Activated T-cell treated with anti-CD3 and anti-CD28 coated beads for 24 hours (primary cell): ENCODE measurements at regions not wholly inside any gene's neighbourhood (a gene's known extent, or its start where the extent isn't known, plus 50 kb on each side); places are given as distances from the start of the nearest gene placed in this dataset.
"Not testable (repeated sequence)": the region's sequence is repeated elsewhere in the genome, so short reads cannot be mapped to it uniquely, and the experiment has no call there.

Source experiments
- DNase-seq: peaks from one replicate; pipeline ENCODE4 v3.0.0-alpha.2; 2020; ENCODE audit warnings: low read depth

DNA sequence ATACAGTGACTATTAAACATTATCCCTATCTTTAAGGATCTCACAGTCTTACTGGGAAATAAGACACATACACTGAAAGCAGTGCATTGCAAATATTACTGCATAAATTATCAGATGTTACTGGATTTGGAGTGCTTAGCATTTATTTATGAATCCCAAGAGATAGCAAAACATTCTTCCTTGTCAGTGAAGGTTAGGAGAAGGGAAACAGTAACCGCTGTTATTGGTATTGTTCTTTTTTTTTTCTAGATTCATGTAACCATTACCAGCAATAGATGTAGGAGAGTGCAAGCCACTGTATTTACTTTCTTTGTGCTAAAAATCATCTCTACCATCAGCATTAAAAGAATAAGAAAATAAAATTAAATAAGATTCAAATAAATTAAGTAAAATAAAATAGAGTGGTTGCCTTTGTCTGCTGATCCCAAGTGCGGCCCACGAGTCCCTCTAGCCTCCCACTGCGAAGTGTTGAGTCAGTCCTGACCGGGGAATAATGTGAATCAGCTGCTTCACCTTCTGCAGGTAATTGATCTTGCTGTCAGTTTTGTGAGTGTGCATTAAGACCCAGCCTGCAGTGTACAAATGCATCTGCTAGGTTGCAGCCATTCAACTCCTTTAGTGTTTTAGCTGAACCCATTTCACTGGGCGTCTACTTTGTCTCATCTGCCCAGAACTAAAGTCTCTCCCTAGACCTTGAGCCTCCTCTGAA, 1344.9 kb downstream of the GATA3 start:
- no peak for DNase-seq

DNA sequence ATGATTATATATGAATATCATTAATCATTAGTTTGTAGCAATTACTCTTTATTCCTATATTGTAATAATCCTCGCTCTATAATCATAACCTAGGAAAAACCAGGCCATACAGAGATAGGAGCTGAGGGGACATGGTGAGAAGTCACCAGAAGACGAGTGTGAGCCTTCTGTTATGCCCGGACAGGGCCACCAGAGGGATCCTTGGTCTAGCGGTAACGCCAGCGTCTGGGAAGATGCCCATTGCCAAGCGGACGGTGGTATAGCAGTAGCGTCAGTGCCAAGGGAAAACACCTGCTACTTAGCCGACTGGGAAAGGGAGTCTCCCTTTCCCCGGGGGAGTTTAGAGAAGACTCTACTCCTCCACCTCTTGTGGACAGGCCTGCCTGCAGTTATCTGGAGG, 1347.6 kb downstream of the GATA3 start:
- DNase-seq = not testable (repeated sequence)

DNA sequence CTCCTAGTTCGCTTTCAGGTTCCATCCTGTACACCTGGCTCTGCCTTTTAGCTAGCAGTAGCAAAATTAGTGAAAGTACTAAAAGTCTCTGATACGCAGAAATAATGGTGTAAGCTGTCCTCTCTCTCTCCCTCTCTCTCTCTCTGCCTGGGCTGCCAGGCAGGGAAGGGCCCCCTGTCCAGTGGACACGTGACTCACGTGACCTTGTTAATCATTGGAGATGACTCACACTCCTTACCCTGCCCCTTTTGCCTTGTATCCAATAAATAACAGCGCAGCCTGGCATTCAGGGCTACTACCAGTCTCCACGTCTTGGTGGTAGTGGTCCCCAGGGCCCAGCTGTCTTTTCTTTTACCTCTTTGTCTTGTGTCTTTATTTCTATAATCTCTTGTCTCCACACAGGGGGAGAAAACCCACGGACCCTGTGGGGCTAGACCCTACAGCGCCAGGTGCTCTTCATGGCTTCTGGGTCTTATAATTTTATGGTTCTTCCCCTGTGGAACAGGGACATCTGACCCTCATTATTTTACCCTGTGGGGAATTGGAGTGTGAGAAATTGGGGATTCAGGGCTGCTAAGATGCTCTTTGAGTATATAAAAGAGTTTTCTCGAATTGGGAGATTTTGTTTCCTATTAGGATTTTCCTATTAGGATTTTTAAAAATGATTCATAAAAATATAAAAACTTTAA, 1348.2 kb downstream of the GATA3 start:
- DNase-seq = not testable (repeated sequence)

DNA sequence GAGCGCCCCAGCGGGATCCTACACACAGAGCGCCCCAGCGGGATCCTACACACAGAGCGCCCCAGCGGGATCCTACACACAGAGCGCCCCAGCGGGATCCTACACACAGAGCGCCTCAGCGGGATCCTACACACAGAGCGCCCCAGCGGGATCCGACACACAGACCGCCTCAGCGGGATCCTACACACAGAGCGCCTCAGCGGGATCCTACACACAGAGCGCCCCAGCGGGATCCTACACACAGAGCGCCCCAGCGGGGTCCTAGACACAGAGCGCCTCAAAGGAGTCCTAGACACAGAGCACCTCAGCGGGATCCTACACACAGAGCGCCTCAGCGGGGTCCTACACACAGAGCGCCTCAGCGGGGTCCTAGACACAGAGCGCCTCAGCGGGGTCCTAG, 1352.7 kb downstream of the GATA3 start:
- not testable (repeated sequence) for DNase-seq

DNA sequence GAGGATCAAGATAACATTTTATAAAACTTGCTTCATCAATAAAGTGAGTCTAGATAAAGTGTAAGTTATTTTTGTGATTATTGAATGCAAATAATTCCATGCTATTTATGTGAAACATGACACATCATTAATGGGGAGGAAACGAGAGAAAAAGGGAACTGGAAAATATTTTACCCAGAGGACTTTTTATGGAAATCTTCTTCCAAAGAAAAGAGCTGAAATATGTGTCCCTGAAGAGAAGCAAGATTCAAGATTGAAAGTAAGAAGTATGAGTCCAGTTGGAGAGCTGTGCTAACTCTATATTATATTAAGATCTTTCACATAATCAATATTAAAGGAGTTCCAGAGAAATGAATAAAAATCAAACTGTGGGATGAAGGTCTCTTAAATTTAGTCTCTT, 1361.8 kb downstream of the GATA3 start:
- DNase-seq = no peak

DNA sequence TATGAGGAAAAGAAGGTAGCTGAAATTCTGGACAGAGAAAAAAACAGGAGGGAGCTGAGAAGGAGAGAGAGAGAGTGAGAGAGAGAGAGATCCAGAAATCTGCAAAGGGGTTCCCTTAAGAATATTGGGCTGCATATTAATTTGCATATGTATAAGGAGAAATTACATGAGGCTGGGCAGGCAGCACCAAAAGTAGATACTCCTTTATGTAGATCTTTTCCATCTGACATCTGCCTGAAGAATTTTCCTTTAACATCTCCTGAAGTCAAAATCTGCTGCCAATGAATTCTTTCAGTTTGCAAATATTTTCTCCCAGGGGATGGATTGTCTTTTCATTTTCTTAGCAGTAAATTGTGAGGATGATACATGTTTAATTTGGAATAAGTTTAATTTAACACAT, 1365.3 kb downstream of the GATA3 start:
- no peak for DNase-seq

DNA sequence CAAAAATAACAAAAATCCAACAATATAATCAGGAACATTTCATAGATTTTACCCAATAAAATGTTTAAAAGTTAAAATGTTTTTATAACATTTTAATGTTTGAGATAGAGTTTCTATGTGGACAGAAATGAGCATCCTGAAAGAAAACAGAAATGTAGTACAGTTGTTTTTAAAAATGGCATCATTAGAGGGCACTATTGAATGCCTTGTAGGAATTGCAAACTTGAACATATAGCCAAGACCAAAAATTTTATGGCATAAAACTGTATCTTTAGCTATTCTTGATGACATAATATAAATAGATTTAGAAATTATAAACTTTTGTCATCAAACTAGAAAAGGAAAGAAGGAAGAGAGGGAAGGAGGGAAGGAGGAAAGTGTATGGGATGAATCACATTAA, 1372.7 kb downstream of the GATA3 start:
- no peak for DNase-seq

DNA sequence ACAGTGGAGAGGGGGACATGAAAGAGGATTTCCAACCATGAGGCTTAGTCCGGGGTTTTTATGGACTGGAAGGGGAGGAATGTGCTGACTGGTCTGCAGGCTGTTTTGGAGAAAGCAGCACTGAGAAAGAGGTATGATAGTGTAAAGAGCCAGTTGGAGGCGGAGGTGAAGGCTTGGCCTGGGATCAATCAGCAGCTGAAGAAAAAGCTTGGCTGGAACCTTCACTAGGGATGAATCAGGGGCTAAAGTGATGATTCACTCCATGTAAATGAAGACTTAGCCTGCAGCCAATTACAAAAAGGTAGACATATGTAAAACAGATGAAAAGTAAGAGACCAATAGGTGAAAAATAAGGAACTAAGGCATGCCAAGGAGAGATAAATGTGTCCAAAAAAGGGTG, 1382.6 kb downstream of the GATA3 start:
- no peak for DNase-seq

DNA sequence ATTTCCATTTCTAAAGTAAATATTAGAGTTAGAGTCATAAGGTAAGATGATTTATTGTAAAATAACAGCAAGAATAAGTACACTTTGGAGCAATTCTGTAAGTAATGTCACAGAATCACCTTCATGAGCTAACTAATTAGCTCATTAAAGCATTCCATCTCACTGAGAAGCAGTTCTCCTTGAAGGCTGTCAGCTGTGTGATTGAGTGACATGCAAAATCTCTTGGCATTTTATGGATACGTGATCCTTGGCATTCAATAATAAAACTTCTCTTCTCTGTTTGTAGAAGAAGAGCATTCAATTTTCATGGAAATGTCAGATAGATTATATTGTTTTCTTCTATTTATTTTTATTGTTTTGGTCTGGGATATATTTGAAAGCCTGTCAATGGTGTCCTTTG, 1389.3 kb downstream of the GATA3 start:
- DNase-seq = no peak

DNA sequence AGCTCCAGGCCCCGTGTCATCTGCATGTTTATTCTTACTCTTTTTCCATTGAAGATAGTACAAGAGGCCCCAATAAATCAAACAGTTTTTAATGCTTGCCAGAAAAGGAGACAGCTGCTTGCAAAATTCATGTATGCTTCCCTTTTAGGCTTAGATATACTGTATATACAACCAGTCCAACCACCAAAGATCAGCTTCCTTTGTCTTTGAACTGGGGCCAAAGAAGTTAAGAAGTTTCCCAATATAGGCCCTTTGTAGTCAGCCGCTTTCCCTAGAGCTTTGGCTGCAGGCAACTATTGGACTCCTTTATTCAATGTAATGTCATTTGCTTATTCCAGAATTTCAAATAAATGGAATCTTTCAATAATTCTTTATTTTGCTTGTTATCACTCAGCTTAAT, 1395.0 kb downstream of the GATA3 start:
- no peak for DNase-seq

DNA sequence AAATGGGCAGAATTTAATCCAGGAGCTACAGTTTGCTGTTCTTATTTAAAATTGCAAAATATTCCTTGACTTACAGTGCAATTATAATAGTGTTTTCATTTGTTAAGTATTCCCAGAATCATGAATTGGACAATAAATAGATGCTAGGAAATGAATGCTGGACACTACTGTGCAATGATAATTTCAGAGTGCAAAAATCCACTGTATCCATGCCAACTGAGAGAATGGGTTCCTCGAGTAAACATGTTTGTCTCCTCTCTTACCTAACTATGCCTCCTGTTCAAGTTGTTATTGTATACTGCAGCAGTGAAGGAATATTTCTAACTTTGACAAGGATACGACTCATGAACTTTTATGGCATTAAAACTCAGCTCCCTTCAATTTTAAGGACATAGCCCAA, 1396.3 kb downstream of the GATA3 start:
- no peak for DNase-seq

DNA sequence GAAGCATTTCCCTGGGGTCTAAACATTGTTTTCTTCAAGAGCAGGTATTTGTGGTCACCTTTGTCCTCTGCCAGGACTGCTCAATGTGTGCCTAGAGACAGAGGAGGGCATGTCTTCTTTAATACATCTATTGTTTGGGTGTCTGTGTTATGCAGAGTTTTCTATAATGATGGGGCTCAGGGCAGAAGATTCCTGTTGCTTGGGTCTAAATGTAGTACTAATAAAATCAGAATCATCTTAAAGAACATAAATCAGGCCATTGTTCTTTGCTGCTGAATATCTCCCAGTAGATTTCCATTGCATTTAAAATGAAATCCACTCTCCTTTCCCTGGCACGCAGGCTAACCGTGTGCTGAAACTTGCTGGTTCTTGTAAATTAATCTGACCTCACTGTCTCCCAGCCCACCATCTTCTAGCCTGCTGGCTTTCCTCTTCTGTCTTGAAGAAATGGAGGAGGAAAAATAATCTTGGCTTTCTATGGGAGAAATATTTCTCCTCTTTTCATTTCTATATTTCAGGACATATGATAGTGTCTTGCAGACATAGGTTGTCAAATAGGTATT, 1396.8 kb downstream of the GATA3 start:
- DNase-seq = no peak

DNA sequence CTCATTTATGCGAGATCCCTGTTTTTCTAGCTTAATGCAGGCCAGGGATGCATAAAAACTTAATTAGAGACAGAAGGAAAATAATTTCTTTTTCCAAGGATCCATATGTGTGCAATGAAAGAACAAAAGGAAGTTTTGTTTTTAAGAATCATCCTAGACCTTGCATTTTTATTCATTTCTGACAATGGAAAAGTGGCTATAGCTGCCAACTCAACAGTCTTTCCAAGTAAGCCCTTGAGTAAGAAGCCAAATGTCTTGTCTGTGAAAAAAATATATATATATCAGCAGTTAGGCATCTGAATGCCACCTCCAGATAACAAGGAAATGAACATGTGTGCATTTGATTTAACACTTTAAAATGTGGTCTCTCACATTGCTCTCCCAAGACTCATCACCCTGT, 1397.6 kb downstream of the GATA3 start:
- no peak for DNase-seq

DNA sequence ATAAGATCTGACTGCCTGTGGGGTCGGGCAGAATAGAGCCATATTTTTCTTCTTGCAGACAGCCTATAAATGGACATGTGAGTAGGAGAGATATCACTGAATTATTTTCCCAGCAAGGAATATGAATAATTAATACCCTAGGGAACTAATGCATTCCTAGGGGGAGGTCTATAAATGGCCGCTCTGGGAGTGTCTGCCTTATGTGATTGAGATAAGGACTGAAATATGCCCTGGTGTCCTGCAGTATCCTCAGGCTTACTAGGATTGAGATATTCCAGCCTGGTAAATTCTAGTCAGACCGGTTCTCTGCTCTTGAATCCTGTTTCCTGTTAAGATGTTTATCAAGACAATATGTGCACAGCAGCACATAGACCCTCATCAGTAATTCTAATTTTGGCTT, 1399.4 kb downstream of the GATA3 start:
- not testable (repeated sequence) for DNase-seq

DNA sequence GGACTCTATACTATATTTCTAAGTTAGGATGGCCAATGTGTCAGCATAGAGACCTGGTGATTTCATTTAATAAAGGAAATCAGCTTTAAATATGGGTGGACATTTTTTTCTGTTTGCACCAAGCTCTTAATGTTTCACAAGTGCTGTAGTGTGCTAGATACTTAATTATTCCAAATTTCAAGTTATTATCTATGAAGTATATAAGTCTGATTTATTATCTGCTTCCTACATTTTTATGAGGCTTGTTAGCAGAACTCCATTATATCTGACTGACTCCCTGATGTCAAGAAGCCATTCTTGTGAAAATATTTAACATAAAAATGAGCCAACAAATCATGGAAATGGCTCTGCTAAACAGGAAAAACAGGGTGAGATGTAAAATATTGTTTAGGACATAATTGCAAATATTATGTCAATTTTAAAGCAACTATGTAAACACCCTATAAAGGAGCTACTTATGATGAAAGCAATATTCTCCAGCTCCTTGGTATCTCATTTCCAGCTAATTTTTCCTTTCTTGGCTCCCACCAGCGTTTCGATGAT, 1415.2 kb downstream of the GATA3 start:
- DNase-seq = no peak

DNA sequence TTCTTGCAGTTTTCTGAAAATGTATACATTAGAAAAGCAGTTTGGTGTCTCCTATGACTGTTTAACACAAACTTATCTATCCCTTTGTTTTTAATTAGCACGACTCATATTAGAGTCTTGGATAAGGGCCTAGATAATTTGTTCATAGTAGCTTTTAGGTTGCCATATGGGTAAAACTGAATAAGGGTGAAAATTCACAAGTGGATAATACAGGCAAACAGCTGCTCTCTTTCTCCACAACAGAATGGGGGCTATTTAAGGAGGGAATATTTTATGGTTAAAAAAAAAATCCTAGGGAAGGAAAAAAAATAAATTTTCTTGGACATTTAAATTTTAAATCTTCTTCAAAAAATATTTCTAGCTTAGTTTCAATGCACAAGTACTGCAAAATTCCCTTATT, 1416.1 kb downstream of the GATA3 start:
- no peak for DNase-seq

DNA sequence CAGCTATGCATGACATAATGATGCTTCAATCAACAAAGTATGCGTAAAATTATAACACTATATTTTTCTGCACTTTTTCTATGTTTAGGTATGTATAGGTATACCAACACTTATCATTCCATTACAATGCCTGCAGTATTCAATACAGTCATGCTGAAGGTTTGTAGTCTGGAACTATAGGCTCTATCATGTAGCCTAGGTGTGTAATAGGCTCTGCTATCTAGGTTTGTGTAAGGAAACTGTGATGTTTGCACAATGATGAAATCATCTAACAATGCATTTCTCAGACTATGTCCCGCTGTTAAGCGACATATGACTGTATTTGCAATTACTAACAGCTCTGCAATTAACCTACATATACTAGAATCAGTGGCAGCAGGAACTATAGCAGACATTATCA, 1447.5 kb downstream of the GATA3 start:
- no peak for DNase-seq

DNA sequence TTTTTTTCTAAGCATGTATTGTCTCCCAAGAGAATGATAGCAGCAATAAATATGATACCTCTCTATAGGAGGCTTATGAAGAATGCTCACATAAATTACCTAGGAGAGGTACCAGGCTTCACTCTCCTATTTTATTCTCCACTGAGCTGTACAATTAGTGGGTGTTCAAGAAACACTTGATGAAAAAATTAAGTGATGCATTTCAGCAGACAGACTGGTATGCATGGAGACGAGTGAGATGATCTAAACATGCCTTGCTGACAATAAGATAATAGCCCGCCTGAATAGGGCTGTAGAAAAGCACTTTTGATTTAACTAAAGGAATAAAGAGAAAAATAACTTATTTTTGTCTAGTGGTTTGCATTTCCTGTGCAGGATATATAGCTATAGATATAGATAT, 1449.7 kb downstream of the GATA3 start:
- DNase-seq = no peak

DNA sequence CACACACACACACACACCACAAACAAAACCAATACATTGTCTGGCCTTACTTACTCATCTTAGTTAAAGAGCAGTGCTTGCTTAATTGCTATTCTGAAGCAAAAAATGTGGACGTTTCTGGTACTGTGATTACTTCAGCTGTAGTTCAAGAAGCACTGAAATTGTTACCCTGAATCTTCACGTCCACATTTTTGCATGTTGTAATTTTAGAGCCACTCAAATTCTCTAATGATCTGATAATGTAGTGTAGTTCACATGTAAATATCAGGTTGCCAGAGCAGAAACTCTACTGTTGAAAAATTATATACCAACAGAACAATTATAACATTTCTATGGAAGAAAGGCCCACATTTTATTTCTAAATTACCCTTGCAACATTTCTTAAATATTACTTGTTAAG, 1451.1 kb downstream of the GATA3 start:
- DNase-seq = no peak

DNA sequence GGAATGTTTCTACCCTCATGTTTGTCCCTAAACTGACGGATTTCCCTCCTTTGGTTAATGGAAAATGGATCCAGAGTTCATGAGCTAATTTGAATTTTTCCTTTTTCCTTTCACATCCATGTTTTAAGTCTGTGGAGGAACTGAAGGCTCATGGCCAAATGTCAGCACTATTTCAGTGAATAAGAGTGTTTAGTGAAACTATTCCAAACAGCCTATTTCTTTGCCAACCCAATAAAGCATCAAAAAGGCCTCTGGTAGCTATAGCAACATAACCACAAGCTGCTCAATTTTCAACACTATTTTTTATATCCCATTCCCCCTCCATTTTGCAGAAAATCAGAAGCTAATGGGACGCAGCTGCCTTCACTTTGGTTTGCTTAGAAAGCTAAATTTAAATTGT, 1454.1 kb downstream of the GATA3 start:
- DNase-seq = no peak

DNA sequence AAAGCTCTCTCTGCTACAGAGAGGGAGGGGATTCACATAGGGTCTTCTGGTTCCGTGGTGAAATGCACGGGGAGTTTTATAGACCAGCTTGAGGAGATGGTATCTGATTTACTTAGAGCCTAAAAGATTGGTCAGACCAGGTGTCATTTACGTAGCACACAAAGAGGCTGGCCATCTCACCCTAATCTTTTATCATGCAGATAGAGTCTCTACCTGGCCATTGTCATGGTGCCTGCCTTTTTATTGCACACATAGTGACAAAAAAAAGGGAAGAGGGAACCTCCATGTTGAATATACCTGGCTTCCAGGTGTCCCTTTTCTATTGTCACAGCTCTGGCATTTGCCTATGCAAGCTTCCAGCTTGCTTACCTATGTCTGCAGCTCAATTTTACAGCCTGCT, 1456.1 kb downstream of the GATA3 start:
- no peak for DNase-seq

DNA sequence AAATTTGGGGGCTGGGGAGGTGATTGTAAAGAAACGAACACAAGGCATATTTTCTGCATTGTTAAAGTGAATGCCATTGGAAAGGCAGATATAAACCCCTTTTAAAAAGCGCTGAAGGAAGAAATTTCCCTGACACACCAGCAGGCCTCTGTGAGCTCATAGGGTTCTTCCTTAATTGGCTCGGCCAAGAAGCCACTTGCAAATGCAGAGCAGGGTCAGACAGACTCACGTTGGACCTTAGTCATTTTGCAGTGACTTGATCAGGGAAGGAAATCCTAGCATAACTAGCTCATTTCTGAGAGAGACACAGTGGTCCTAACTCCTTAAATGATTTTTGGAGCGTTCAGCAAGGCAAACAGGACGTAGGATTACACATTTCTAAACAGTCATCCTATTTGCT, 1461.4 kb downstream of the GATA3 start:
- DNase-seq = no peak

DNA sequence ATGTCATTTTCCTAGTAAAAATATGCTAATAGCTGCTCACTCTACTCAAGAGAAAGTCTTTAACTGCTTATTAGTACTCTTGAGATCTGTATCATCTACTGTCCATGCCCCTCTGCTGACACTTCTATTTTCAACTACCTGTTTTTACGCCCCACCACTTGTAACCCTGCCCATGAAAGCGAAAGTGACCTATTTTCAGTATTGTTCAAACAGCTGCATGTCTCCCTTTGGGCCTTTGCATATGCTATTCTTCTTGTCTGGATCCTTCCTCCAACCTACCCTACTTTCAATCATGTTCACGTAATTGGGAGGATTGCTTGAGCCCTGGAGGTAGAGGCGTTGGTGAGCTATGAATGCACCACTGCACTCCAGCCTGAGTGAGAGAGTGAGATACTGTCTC, 1481.3 kb downstream of the GATA3 start:
- no peak for DNase-seq
